ENCODE measurements at regions not wholly inside any gene's neighbourhood (a gene's known extent, or its start where the extent isn't known, plus 50 kb on each side); places are given as distances from the start of the nearest gene placed in this dataset.

DNA sequence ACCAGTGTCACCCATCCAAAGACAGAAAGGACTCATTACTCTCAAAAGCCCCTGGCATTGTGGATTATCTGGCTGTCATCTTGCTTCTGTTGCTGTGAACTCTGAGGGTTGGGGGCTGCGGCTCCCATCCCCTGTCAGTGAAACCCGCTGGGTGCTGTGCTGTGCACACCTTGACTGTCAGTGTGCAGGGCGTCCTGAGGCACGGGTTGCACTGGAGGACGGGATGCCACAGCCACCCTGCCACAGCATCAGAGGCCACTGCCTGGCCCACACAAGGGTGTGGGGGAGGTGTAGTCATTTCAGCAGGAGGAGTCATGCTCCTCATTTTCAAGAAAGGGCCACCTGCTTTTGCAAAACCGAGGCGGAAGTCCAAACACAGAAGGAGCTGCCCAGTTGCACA lies 245.8 kb downstream of the GLRX3 start:
- CTCF ChIA-PET = no interaction called here
- H3K36me3 Mint-ChIP-seq (ENCODE audit: low read depth) = no peaks in the 10 kb centered on the region
- intact Hi-C loops (cut with micrococcal nuclease) = no loop called here
- peaks cover 19% of the 10 kb centered on the region for H3K9me3 Mint-ChIP-seq
- no peaks in the 10 kb centered on the region for H3K4me1 Mint-ChIP-seq (ENCODE audit: low read depth)
- peaks cover 2% of the 10 kb centered on the region for H3K27me3 Mint-ChIP-seq
- DNase-seq (no peak), ATAC-seq (no peak)
- no peak overlapping the region for H3K27ac Mint-ChIP-seq
- POLR2A ChIA-PET = no interaction called here
- H3K4me3 Mint-ChIP-seq = no peak overlapping the region
- TF ChIP-seq, protein P1, sequence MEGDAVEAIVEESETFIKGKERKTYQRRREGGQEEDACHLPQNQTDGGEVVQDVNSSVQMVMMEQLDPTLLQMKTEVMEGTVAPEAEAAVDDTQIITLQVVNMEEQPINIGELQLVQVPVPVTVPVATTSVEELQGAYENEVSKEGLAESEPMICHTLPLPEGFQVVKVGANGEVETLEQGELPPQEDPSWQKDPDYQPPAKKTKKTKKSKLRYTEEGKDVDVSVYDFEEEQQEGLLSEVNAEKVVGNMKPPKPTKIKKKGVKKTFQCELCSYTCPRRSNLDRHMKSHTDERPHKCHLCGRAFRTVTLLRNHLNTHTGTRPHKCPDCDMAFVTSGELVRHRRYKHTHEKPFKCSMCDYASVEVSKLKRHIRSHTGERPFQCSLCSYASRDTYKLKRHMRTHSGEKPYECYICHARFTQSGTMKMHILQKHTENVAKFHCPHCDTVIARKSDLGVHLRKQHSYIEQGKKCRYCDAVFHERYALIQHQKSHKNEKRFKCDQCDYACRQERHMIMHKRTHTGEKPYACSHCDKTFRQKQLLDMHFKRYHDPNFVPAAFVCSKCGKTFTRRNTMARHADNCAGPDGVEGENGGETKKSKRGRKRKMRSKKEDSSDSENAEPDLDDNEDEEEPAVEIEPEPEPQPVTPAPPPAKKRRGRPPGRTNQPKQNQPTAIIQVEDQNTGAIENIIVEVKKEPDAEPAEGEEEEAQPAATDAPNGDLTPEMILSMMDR (IDR thresholded peaks at IDR 0.05) = no peak

GRCh38 chr10:130387936-130388580 lies 251.9 kb downstream of the GLRX3 start:
- TF ChIP-seq, protein P1 (IDR thresholded peaks at IDR 0.05) = no peak
- Mint-ChIP-seq H3K27ac (no peak overlapping the region), H3K27me3 (peaks cover 2% of the 10 kb centered on the region), H3K36me3 (ENCODE audit: low read depth) (no peaks in the 10 kb centered on the region), H3K4me1 (ENCODE audit: low read depth) (no peaks in the 10 kb centered on the region), H3K9me3 (peaks cover 22% of the 10 kb centered on the region), H3K4me3 (no peak overlapping the region)
- ChIA-PET CTCF (no interaction called here), POLR2A (no interaction called here)
- ATAC-seq = no peak
- intact Hi-C loops (cut with micrococcal nuclease) = no loop called here
- DNase-seq = no peak

DNA sequence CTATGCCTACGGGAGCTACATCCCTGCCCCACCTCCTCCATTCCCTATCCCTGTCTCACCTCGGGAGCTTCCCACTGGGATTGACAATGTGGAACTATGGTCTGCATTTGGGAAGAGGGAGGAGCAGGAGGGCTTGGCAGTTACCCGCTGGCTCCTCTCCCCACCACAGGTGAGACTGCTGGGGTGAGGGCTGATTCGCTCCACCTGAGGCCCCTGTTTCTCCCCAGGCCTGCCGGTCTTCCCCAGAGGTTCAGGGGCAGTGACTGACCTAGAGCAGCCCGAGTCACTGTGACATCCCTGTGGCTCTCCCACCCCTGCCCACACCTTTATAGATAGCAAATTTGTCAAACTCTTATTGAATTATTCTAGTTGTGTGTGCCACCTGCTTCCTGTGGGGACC lies 252.6 kb downstream of the GLRX3 start:
- Mint-ChIP-seq H3K4me1 (ENCODE audit: low read depth) (no peaks in the 10 kb centered on the region), H3K36me3 (ENCODE audit: low read depth) (no peaks in the 10 kb centered on the region), H3K9me3 (peaks cover 20% of the 10 kb centered on the region), H3K4me3 (no peak overlapping the region), H3K27me3 (peaks cover 2% of the 10 kb centered on the region), H3K27ac (no peak overlapping the region)
- intact Hi-C loops (cut with micrococcal nuclease) = no loop called here
- ChIA-PET CTCF (no interaction called here), POLR2A (no interaction called here)
- TF ChIP-seq, protein P1 (IDR thresholded peaks at IDR 0.05) = no peak
- no peak for ATAC-seq
- DNase-seq = no peak

GRCh38 chr10:130389906-130390305 lies 253.7 kb downstream of the GLRX3 start:
- ChIA-PET CTCF (no interaction called here), POLR2A (no interaction called here)
- Mint-ChIP-seq H3K27me3 (peaks cover 2% of the 10 kb centered on the region), H3K36me3 (ENCODE audit: low read depth) (no peaks in the 10 kb centered on the region), H3K4me3 (no peak overlapping the region), H3K4me1 (ENCODE audit: low read depth) (no peaks in the 10 kb centered on the region), H3K9me3 (peaks cover 18% of the 10 kb centered on the region), H3K27ac (no peak overlapping the region)
- TF ChIP-seq, protein P1 (IDR thresholded peaks at IDR 0.05) = no peak
- DNase-seq (no peak), ATAC-seq (no peak)
- intact Hi-C loops (cut with micrococcal nuclease) = no loop called here

GRCh38 chr10:130392031-130392430 lies 255.8 kb downstream of the GLRX3 start:
- peaks cover 2% of the 10 kb centered on the region for H3K27me3 Mint-ChIP-seq
- H3K27ac Mint-ChIP-seq = no peak overlapping the region
- TF ChIP-seq, protein P1 (IDR thresholded peaks at IDR 0.05) = no peak
- POLR2A ChIA-PET = no interaction called here
- H3K9me3 Mint-ChIP-seq = peaks cover 20% of the 10 kb centered on the region
- H3K4me3 Mint-ChIP-seq = no peak overlapping the region
- ATAC-seq (no peak), DNase-seq (no peak)
- no peaks in the 10 kb centered on the region for H3K36me3 Mint-ChIP-seq (ENCODE audit: low read depth)
- intact Hi-C loops (cut with micrococcal nuclease) = no loop called here
- no peaks in the 10 kb centered on the region for H3K4me1 Mint-ChIP-seq (ENCODE audit: low read depth)
- CTCF ChIA-PET = no interaction called here

Measured in activated CD8-positive, alpha-beta T cell treated with anti-CD3 and anti-CD28 coated beads for 36 hours (primary cell).